ENCODE measurements at regions not wholly inside any gene's neighbourhood (a gene's known extent, or its start where the extent isn't known, plus 50 kb on each side); places are given as distances from the start of the nearest gene placed in this dataset.

DNA sequence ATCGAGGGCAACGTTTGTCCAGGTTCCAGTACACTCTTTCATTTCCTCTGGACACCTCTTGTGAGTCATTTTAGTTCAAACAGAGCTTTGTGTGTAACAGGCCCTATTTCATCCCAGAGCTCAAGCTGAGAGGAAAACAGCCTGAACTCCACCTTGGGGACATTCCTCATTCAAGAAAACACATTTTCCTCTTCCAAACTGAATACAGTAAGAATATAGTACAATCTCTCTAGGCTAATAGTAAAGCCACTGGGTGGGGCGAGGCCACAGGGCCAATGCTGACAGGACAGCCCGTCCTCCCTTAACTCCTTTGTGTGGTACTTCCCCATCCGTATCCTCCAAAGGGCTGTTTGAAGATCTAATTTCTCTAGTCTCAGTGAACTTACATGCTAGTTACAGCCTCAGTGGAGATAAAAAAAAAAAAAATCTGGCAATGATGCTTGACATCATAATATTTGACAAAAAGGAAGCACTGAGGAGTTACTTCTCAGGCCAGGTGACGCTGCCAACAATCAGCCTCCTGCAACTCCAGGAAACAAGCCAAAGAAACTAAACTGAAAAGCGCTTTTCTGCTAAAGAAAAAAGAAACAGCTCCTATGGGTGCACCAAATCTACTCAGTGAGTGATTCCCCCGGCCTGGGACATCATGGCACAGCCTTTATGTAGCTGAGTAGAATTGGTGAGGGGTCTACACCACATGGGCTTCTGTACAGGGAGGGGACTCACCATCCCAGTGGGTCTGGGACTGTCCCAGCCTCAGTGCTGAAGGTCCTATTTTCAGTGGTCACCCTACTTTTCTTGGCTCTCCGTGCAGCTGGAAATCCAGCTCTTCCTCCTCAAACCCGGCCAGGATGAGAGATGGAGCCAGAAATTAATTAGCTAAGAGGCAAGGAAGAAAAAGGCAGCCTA lies 238.2 kb upstream of the NEBL start:
- intact Hi-C loops (cut with DNase I) = no loop called here
- H3K36me3 ChIP-seq (replicated peaks in 1 of 2; ENCODE audit: insufficient read depth in 1 of 2, low read depth in 2 of 2) = no peaks in the 10 kb centered on the region
- no peaks in the 10 kb centered on the region for H3K27me3 ChIP-seq
- H3K9me3 ChIP-seq = no peaks in the 10 kb centered on the region
- TF ChIP-seq POLR2A (IDR thresholded peaks at IDR 0.05) = no peak
- TF ChIP-seq, protein P1, sequence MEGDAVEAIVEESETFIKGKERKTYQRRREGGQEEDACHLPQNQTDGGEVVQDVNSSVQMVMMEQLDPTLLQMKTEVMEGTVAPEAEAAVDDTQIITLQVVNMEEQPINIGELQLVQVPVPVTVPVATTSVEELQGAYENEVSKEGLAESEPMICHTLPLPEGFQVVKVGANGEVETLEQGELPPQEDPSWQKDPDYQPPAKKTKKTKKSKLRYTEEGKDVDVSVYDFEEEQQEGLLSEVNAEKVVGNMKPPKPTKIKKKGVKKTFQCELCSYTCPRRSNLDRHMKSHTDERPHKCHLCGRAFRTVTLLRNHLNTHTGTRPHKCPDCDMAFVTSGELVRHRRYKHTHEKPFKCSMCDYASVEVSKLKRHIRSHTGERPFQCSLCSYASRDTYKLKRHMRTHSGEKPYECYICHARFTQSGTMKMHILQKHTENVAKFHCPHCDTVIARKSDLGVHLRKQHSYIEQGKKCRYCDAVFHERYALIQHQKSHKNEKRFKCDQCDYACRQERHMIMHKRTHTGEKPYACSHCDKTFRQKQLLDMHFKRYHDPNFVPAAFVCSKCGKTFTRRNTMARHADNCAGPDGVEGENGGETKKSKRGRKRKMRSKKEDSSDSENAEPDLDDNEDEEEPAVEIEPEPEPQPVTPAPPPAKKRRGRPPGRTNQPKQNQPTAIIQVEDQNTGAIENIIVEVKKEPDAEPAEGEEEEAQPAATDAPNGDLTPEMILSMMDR (IDR thresholded peaks at IDR 0.05) = no peak
- ATAC-seq (no peak), DNase-seq (peak in 1 of 4 donors; percentile 13)
- no peak overlapping the region for H3K4me3 ChIP-seq
- H3K27ac ChIP-seq = no peak overlapping the region
- peaks cover 18% of the 10 kb centered on the region for H3K4me1 ChIP-seq
- WGBS, 2 donors = 72 to 76% methylated on average over 10 of the region's 10 CpGs

DNA sequence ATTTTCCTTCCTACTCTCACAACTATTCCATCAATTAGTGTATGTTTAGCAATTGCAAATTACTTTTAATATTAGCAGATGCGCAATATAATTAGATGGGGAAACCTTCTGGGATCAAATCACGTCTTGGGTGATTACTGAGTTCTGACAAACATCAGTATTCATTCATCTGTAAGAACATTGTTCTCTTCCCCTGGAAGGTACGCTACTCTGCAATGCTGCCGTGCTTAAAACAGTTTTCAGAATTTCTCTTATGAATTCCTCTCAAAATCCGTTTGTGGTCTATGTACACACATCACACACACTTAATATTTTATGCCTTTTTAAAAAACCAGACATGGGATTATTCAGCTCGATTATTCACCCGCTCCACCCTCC lies 237.5 kb upstream of the NEBL start:
- no peaks in the 10 kb centered on the region for H3K27me3 ChIP-seq
- no peak overlapping the region for H3K27ac ChIP-seq
- no peaks in the 10 kb centered on the region for H3K36me3 ChIP-seq (replicated peaks in 1 of 2; ENCODE audit: insufficient read depth in 1 of 2, low read depth in 2 of 2)
- H3K9me3 ChIP-seq = no peaks in the 10 kb centered on the region
- H3K4me3 ChIP-seq = no peak overlapping the region
- peaks cover 18% of the 10 kb centered on the region for H3K4me1 ChIP-seq
- no peak for DNase-seq
- intact Hi-C loops (cut with DNase I) = no loop called here
- no peak for TF ChIP-seq POLR2A (IDR thresholded peaks at IDR 0.05)
- TF ChIP-seq, protein P1 (IDR thresholded peaks at IDR 0.05) = no peak
- ATAC-seq = no peak
- WGBS, 2 donors = 85 to 92% methylated on average over 7 of the region's 7 CpGs

DNA sequence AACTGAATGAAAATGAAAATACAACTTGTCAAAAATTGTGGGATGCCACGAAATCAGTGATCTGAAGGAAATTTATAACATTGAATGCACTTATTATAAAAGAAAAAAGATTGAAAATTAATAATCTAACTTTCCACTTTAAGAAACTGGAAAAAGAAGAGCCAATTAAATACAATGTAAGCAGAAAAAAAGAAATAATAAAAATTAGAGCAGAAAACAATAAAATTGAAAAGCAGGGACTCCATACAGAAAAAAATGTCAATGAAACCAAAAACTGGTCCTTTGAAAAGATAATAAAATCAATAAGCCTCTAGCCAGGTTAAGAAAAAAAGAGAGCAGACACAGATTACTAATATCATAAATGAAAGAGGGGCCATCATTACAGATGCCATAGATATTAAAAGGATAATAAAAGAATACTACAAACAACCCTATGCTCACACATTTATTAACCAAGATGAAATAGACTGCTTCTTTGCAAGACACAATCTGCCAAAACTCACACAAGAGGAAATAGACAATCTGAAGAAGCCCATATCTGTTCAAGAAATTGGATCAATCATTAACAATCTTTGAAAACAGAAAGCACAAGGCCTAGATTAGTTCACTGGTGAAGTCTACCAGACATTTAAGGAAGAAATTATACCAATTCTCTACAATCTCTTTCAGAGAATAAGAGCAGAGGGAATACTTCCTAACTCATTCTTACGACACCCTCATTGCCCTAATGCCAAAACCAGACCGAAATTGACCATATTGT lies 233.8 kb upstream of the NEBL start:
- TF ChIP-seq, protein P1 (IDR thresholded peaks at IDR 0.05) = no peak
- no peak for TF ChIP-seq POLR2A (IDR thresholded peaks at IDR 0.05)
- peak overlapping the region in 2 of 4 donors; percentile 8 to 30 for H3K27ac ChIP-seq
- H3K4me3 ChIP-seq = no peak overlapping the region
- DNase-seq (no peak), ATAC-seq (no peak)
- H3K27me3 ChIP-seq = no peaks in the 10 kb centered on the region
- peaks cover 18% of the 10 kb centered on the region for H3K4me1 ChIP-seq
- no peaks in the 10 kb centered on the region for H3K9me3 ChIP-seq
- intact Hi-C loops (cut with DNase I) = no loop called here
- 82 to 89% methylated on average over 3 of the region's 3 CpGs for WGBS, 2 donors
- no peaks in the 10 kb centered on the region for H3K36me3 ChIP-seq (replicated peaks in 1 of 2; ENCODE audit: insufficient read depth in 1 of 2, low read depth in 2 of 2)

DNA sequence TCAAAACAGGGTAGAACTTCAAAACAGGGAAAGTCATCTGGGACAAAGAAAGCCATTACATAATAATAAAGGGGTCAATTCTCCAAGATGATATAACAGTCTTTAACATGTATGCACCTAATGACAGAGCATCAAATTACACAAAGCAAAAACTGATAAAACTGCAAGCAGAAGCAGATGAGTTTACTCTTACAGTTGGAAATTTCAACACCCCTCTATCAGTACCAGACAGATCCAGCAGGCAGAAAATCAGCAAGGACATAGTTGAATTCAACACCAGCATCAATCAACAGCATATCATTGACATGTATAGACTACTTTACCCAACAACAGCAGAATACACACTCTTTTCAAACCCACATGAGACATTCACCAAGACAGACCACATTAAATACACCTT lies 233.0 kb upstream of the NEBL start:
- Histone ChIP-seq H3K27ac (no peak overlapping the region), H3K4me3 (no peak overlapping the region), H3K4me1 (peaks cover 18% of the 10 kb centered on the region), H3K9me3 (no peaks in the 10 kb centered on the region), H3K27me3 (no peaks in the 10 kb centered on the region), H3K36me3 (replicated peaks in 1 of 2; ENCODE audit: insufficient read depth in 1 of 2, low read depth in 2 of 2) (no peaks in the 10 kb centered on the region)
- DNase-seq (no peak), ATAC-seq (no peak)
- intact Hi-C loops (cut with DNase I) = no loop called here
- TF ChIP-seq, protein P1 (IDR thresholded peaks at IDR 0.05) = no peak
- no peak for TF ChIP-seq POLR2A (IDR thresholded peaks at IDR 0.05)
